Activated CD8-positive, alpha-beta memory T cell treated with anti-CD3 and anti-CD28 coated beads, Interleukin-2, amount 50 U/mL, for 1 hour (primary cell): ENCODE measurements at regions not wholly inside any gene's neighbourhood (a gene's known extent, or its start where the extent isn't known, plus 50 kb on each side); places are given as distances from the start of the nearest gene placed in this dataset.
"Not testable (repeated sequence)": the region's sequence is repeated elsewhere in the genome, so short reads cannot be mapped to it uniquely, and the experiment has no call there.

Experiments used
- DNase-seq: peaks from one replicate; pipeline ENCODE4 v3.0.0-alpha.2; 2020; ENCODE audit errors: extremely low read depth

DNA sequence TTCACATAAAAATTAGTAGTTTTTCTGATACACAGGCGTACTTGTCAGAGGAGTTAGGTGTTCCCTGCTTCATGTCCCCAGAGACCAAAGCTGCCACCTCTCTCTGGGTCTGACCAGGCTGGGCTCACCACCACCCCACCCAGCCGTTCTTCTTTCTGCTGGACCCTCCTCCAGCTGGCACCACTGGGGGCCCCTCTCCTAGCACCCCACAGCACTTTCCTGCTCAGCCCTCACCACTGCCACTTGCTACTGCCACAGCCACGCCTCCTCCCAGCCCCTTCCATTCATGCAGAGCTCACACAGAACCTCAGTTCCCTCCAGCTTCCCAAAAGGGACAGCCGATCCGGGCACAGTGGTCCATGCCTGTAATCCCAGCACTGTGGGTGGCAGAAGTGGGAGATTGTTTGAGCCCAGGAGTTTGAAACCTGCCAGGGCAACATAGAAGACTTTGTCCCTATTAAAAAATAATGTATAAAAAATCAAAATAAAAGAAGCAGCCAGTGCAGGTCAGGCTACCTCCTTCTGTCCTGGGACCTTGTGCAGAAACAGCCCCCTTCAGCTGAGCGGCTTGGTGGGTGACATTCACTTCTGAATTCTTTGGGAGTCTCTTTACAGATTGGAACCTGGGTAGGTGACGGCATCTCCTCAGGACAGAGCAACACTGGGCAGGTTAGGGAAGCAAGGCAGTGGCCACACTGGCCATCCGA lies 208.3 kb downstream of the TOMM20 start:
- DNase-seq, result no peak

DNA sequence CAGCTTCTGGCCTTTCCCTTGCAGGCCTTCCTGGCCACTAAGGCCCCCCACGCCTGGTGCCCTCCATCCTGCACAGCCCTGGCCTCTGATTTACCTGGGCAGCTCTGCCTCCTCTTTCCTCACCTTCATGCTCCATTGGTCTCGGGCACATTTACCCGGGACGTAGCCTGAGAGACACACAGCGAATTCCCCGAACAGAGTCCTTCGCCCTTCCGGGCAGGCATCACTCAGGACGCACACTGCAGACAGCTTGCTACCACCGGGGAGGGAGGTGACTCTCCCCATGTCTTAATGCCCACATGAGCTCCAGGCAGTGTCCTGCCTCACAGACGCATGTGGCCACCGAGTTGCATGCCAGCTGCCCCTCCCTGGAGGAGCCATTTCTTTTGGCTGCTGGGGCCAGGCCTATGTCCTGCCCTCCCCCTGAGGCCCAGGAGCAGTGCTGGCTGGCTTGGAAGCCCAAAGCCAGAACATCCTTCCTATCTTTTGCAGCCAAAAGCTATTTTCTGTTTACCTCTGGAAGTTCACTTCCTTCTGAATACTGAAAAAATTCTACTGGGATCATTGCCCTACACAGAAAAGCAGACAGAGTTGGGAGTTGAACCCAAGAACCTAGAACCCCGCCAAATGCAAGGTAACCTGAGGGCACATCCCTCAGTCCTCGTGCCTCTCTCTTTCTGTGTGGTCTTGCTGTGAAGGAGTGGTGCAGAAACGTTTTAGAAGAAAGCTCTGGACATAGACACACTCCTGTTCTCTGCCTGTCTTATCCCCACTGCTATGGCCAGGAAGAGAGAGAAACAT lies 209.5 kb downstream of the TOMM20 start:
- DNase-seq, result no peak

DNA sequence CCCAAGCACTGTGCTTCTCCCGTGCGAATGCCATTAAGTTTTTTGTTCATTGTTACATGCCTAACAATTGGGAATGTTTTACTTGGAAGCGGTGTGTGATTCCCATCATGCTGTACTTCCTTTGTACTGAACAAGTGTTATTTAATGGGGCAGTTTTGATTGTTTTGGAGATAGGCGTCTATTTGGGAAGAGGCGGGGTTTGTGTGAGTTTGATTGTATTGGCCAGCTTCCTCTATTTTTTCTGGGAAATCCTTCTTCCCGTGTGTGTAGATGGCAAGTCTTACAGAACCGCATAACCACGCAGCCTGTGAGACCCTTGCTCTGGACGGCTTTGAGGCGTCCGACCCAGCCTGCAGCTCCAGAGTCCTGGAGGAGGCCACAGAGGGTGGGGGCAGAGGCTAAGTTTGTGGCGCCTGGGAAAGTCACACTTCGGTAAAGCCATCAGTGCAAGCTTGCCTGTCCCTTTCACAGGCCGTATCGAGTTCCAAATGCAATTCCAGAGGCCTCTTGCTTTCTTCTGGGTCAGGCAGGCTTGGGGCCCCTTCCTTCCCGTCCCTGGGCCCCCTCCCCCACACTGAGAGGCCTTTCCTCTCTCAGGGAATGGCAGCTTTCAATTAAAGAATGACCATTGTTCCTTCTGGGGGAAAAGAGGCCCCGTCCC lies 210.3 kb downstream of the TOMM20 start:
- DNase-seq, result no peak

DNA sequence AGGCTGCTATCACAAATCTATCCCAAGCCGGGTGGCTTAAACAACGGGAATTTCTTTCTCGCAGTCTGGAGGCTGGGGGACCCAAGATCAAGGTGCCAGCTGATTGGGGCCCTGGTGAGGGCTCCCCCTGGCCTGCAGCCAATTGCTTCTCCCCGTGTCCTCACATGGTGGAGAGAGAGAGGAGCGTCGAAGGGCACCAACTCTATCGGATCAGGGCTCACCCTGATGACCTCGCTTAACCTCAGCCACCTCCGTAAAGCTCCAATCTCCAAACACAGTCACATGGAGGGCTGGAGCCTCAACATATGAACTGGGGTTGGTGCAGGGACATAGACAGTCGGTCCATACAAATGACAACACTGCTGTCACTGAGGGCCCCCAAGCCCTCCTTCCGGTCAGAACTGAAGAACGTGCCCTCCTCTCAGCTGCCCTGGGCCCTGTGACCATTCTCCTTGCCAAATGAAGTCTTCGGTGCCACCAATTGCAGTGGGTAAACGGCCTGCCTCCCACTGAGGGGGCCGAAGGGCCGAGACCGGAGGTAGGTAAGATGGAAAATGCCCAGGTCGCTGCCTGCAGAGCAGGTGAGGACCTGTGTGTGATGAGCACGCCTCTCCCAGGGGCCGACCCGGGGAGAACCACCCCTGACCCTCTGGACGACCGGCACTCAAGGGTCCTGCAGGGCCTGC lies 211.0 kb downstream of the TOMM20 start:
- no peak for DNase-seq

DNA sequence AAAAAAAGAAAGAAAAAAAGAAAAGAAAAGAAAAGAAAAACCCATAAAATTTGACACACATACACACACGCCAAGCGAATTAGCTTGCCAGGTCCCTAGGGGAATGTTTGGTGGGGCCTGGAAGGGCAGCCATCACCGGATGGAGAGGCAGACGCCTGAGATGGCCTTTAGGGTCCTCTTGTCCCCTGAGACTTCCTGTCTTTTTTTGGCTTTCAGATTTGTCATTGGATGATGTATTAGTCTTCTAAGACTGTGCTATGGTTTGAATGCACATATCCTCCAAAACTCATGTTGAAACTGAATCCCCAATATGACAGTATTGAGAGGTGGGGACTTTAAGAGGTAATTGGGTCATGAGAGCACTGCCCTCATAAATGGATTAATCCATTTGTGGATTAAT lies 211.8 kb downstream of the TOMM20 start:
- DNase-seq, result no peak

DNA sequence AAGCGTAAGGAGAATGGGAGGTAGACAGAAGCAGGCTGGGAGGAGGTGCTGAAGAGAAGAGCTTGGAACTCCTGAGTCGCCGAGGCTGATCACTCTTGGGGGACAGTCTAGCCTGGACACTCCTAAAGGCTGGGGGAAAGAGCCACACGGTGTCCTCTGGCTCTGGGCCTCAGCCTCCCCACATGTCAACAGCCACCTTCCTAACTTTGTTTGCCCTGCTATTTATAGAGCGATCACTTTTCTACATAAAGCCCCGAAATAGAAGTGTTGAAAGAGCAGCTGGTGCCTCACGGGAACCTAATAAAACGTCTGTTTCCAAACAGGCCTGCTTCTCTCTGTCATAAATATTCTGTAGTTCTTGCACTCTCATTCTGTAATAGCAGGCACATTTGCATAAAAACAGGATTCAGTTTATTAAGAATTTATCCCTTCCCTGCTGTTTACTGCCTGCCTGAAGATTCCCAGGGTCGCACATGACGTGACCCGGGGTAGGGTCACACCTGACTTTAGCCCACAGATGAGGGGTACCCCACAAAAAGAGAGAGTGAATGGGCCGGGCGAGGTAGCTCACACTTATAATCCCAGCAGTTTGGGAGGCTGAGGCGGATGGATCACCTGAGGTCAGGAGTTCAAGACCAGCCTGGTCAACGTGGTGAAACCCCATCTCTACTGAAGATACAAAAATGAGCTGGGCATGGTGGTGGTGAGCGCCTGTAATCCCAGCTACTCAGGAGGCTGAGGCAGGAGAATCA lies 212.5 kb downstream of the TOMM20 start:
- DNase-seq, result no peak

DNA sequence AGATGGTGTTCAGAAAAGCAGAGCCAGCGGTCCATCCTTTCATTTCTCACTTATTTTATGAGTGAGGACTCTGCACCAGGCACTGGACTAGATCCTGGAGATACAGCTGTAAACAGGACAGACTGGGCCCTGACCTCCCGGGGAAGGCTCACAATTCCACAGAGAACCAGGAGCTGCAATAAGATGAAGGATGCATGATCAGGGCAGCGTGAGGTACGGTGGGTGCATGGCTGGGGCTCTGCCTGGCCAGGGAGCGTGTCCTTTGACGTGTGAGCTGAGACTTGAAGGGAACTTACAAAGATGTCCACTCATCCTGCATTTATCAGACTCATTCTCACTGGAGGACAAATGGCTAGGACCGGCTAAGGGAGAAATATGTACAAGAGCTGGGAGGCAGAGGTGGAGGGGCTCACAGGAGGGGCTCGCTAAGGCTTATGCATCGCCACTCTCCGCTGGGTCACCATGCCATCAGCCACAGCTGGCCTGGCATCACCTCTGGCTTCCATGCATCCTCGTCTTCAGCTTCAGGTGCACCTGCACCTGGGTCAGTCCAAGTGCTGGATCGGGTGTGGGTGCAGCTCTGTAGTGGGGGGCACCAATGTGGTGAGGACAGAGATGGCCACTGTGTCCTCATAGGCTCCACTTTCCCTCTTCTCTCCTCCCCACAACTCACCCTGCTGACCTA lies 213.9 kb downstream of the TOMM20 start:
- DNase-seq, result no peak

DNA sequence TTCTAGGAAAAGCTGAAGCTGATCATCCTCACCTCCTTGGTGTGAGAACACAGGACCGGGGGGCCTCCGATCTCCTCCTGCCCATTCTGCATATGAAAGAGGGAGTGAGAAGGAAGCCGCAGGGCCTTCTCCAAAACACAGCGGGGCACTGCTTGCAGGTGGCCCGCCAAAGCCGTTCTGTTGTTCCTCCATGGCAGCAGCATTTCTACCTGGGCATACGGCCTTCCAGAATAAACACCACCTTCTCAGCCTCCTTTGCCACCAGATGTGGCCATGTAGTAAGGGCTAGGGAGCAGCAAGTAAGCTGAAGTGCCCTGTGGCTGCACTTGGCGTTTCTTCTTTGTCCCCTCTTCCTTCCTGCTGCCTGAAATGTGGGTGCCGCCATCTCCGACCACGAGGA lies 214.9 kb downstream of the TOMM20 start:
- no peak for DNase-seq

DNA sequence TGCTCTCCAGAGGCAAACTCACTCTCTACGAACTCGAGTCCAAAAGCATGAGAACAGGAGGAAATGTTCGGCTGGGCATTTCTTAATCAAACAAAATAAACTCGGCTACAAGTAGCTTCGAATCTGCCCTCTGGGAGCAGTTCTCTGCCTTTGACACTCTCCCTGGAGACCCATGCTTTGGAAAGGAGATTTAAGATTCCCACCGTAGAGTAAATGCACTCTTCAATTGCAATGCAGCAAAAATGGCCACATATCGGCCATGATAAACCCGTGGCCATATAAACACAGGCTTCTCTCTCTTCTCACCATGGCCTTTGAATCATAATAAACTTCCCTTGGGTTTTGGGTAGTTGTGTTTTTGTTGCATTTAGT lies 215.4 kb downstream of the TOMM20 start:
- no peak for DNase-seq

DNA sequence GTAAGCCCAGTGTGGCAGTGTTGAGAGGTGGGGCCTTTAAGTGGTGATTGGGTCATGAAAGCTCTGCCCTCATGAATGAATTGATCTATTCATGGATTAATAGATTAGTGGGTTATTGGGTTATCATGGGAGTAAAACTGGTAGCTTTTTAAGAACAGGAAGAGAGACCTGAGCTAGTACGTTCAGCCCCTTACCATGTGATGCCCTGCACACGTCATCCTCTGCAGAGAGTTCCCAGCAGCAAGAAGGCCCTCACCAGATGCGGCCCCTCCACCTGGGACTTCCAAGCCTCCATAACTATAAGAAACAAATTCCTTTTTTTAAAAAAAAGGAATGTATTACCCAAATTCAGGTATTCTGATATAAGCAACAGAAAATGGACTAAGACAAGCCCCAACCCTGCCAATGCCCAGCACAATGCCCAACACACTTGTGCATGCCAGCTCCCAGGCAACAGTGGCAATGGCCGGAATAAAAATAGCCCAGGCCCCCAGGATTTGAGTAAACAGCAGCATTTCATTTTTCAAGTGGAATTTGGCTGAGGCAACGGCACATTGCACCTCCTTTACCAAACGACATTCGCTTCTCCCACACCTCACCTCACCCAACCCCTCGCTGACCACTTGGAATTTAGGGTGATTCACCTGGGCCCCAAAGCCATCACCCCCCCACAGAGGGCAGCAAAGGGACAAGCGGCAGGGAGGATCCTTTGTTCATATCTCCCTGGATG lies 215.9 kb downstream of the TOMM20 start:
- no peak for DNase-seq

DNA sequence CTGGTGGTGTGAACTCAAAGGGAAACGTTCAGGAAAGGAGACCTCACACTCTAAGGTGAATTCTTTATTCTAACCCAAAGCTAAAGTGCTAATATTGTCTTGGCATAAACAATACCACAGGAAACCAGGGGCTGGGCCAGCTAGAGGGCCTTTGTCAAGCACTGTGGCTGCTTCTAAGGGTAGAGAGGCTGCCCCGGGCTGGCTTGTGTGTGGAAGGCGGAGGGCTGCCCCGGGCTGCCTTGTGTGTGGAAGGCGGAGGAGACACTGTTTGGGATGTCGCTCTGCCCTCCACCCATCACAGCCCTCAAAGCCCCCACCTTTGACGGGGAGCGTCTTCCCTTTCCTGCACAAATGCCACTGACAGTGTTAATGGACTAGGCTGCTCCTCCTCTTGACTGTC lies 216.8 kb downstream of the TOMM20 start:
- DNase-seq, result peak; percentile 18

DNA sequence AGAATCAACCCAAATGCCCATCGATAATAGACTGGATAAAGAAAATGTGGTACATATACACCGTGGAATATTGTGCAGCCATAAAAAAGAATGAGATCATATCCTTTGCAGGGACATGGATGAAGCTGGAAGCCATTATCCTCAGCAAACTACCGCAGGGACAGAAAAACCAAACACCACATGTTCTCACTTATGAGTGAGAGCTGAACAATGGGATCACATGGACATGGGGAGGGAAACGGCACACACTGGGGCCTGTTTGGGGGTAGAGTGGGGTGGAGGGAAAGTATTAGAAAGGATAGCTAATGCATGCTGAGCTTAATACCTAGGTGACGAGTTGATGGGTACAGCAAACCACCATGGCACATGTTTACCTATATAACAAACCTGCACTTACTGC lies 217.5 kb downstream of the TOMM20 start:
- not testable (repeated sequence) for DNase-seq

DNA sequence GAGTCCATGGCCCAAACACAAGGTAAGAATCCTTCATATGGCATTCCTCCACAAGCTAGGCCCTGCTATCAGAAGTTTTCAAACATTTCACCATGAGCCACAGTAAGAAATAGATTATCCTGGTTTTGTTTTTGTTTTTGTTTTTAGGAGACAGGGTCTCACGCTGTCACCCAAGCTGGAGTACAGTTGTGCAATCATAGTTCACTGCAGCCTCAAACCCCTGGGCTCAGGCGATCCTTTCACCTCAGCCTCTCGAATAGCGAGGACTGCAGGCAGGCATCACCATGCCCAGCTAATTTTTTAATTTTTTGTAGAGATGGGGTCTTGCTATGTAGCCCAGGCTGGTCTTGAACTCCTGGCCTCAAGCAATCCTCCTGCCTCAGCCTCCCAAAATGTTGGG lies 218.8 kb downstream of the TOMM20 start:
- DNase-seq, result no peak

DNA sequence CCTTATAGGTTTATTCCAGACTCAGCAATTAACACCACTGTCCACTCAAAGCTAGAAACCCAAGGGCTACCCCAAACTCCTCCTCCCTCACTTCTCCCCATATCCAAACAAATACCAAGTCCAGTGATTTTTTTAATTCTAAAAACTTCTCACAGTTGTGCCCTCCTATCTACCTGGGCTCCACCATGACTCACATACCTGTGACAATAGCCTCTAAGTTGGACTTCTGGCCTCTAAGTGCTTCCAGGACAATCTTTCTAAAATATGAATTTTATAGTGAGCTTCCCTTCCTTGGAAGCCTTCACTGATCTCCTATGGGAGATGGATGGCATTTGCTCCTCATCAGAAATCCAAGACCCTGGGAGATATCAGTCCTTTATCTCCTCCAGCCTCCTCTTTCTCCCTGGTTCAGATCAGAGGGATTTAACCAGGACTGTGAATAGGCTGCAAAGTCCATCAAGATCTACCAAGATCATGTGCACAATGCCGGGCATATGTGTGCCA lies 219.3 kb downstream of the TOMM20 start:
- DNase-seq, result no peak

DNA sequence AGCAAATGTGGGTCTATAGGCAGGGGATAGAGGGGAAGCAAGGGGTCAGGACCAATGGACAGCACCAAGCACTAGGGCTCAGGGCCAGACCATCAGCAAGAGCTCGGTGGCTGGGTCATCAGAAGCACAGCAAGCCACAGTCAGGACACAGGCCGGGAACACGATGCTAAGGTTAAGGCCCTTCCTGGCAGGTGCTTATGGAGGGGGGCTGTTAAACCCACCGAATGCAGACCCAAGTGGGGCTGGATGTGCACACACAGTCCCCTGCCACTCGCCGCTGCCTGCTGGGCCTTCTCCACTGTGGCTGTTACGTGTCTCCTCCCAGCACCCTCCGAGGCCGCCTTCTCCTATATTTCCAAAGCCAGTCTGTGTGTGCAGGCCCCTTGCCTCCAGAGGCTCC lies 220.1 kb downstream of the TOMM20 start:
- DNase-seq, result no peak

DNA sequence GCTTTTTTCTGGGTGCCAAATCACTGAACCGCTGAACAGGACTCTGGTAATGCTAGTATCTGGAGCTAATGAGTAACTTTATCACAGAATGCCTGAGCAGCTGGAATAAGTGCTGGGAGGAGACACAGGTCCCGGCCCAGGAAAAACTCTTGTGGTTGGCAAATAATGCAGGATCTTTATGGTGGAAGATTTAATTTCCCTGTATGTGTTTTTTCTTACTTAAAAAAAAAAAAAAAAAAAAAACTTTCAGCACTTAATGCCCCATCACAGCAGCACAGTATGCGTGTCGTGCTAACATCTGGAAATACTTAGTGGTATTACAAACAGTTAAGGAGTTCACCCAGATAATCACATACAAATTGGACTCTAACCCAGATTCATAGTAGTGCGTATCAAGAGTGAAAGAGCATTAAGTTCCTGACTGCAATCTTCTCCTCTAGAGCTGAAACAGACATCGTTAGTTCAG lies 220.7 kb downstream of the TOMM20 start:
- DNase-seq, result no peak

DNA sequence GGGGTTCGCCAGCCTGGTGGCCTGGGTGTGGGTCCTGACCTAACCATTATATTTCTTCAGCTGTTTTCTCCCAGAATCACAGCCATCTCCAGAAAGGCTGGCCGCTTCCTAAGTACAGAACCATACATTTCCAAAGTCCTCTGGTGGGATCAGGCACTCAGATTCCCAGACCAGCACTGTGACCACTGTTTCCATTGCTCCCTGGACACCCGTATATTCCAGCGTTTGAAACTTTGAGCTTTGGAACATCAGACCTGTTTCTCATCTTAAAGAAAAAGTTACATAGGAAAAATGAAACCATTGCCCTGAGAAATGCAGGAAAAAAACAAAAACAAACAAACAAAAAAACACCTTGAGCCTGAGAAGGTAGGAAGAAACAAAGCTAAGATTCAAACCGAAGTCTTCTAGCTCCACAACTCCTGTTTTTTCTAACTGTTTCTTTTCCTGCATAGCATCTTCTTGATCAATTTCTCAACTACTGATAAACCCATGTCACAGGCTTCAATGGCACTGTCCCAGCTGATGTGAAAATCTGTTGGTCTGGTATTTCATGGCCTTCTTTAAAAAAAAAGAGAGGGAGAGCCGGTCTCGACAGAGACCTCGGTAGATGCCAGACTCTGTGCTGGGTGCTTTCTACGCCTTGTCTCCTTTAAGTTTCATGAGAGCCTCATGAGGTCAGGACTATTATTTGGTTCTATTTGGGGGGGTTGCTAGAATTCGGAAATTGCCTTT lies 221.3 kb downstream of the TOMM20 start:
- DNase-seq, result no peak

DNA sequence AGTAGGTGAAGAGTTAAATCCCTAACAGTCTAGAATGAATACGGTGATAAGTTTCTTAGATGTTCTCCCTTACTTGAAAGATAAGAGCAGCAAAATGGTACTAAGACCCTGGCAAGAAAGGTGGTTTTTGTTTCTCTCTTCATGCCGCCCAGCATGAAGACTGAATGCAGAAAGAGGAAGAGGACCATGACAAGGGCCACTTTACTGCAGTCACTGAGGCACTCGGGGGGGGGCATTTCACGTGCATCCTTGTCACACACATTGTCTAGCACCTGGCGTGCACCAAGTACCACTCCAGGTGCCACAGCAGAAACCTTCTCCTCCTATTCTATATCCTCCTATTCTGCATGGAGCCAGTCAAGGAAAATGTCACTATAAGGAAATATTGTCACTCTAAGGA lies 222.0 kb downstream of the TOMM20 start:
- DNase-seq, result no peak

DNA sequence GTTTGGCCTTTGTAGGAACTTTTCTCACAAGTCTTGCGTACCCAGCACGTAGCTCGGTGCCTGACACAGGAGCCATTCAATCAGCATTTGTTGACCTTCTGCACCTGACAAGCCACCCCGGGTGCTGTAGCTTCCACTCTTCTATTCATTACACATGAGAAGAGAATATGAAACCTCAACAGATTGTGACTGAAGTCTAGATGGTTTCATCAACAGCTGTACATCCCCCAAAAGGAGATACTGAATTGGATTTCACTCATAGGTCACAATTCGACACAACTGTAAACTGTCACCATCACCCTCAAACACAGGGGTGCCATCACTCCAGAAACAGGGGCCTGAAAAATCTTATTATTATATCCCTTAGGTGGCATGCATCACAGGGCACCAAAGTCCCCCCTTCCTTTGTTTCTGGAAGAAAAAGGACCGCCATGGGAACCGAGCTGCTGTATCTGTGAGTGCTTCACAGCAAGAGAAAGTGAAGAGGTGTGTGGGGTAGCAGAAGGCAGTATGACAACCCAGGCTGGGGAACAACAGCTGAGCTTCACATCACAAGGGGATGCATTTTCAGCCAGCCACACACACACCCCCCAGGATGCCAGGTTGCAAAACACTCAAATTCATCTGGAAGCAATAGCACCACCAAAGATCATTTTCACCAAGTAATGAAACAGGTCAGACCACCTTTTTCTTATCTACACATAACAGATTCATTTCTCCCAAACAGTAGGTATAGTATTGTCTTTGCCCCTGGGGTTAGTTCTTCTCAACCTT lies 225.7 kb downstream of the TOMM20 start:
- no peak for DNase-seq
